ENCODE measurements at regions not wholly inside any gene's neighbourhood (a gene's known extent, or its start where the extent isn't known, plus 50 kb on each side); places are given as distances from the start of the nearest gene placed in this dataset.
"Not testable (repeated sequence)": the region's sequence is repeated elsewhere in the genome, so short reads cannot be mapped to it uniquely, and the experiment has no call there.

GRCh38 chr22:48414651-48415050 lies 1413.0 kb downstream of the BRD1 start:
- H3K27ac Mint-ChIP-seq: no peak overlapping the region
- Histone ChIP-seq H3K36me3 (ENCODE audit: insufficient read depth) (no peaks in the 10 kb centered on the region), H3K4me2 (no peak overlapping the region), H3K27me3 (ENCODE audit: insufficient read depth) (no peaks in the 10 kb centered on the region), H3K79me2 (replicated peaks; ENCODE audit: insufficient read depth) (no peaks in the 10 kb centered on the region), H3K4me1 (ENCODE audit: insufficient read depth) (no peaks in the 10 kb centered on the region), H2AFZ (no peak overlapping the region), H3K27ac (ENCODE audit: low read depth) (no peak overlapping the region), H3K4me3 (no peak overlapping the region), H3K9me2 (ENCODE audit: insufficient read depth) (no peaks in the 10 kb centered on the region), H4K20me1 (replicated peaks; ENCODE audit: insufficient read depth) (no peaks in the 10 kb centered on the region), H3F3A (replicated peaks; ENCODE audit: low read depth) (no peaks in the 10 kb centered on the region)
- peaks cover 6% of the 10 kb centered on the region for H3K27me3 Mint-ChIP-seq (ENCODE audit: insufficient read depth, low read depth, poor library complexity)
- no peaks in the 10 kb centered on the region; the same call in 2 of the 3 replicates for H3K9me3 Mint-ChIP-seq
- ATAC-seq (no peak), DNase-seq (ENCODE audit: low spot score) (no peak)
- H3K36me3 Mint-ChIP-seq (ENCODE audit: low read depth): no peaks in the 10 kb centered on the region
- H3K4me1 Mint-ChIP-seq: peaks cover 22% of the 10 kb centered on the region
- no peak overlapping the region for H3K4me3 Mint-ChIP-seq
- TF ChIP-seq ETS1 (IDR thresholded peaks at IDR 0.05) (no peak), CTCF (conservative IDR thresholded peaks at IDR 0.05; ENCODE audit: low read depth in 2 of 2) (no peak), ZNF114 (CRISPR knock-in tag; IDR thresholded peaks at IDR 0.05) (no peak), ZNF331 (CRISPR knock-in tag; IDR thresholded peaks at IDR 0.05; ENCODE audit: low read depth) (no peak), POLR2AphosphoS5 (IDR thresholded peaks at IDR 0.05; ENCODE audit: low read depth) (no peak)

GRCh38 chr22:48412931-48413330 lies 1414.7 kb downstream of the BRD1 start:
- H3K27me3 ChIP-seq (ENCODE audit: insufficient read depth); H3K27ac ChIP-seq (ENCODE audit: low read depth); H3K4me3 Mint-ChIP-seq; H3K27ac Mint-ChIP-seq; H3K79me2 ChIP-seq (replicated peaks; ENCODE audit: insufficient read depth); H3K36me3 Mint-ChIP-seq (ENCODE audit: low read depth); H3K4me3 ChIP-seq; H4K20me1 ChIP-seq (replicated peaks; ENCODE audit: insufficient read depth); H3K4me1 ChIP-seq (ENCODE audit: insufficient read depth); H3F3A ChIP-seq (replicated peaks; ENCODE audit: low read depth); H3K9me2 ChIP-seq (ENCODE audit: insufficient read depth); H2AFZ ChIP-seq; H3K36me3 ChIP-seq (ENCODE audit: insufficient read depth); ATAC-seq; H3K27me3 Mint-ChIP-seq (ENCODE audit: insufficient read depth, low read depth, poor library complexity); DNase-seq (ENCODE audit: low spot score); H3K9me3 Mint-ChIP-seq; H3K4me2 ChIP-seq: not testable (repeated sequence)
- H3K4me1 Mint-ChIP-seq: peaks cover 22% of the 10 kb centered on the region

- no peaks in the 10 kb centered on the region for H3K4me1 ChIP-seq (ENCODE audit: insufficient read depth)
- Mint-ChIP-seq H3K27ac (no peak overlapping the region), H3K27me3 (ENCODE audit: insufficient read depth, low read depth, poor library complexity) (peaks cover 6% of the 10 kb centered on the region), H3K4me1 (peaks cover 15% of the 10 kb centered on the region), H3K9me3 (no peaks in the 10 kb centered on the region; the same call in 2 of the 3 replicates), H3K4me3 (no peak overlapping the region), H3K36me3 (ENCODE audit: low read depth) (no peaks in the 10 kb centered on the region)
- H3K4me2 ChIP-seq: no peak overlapping the region
- no peaks in the 10 kb centered on the region for H3K9me2 ChIP-seq (ENCODE audit: insufficient read depth)
- H4K20me1 ChIP-seq (replicated peaks; ENCODE audit: insufficient read depth): no peaks in the 10 kb centered on the region
- H3F3A ChIP-seq (replicated peaks; ENCODE audit: low read depth): no peaks in the 10 kb centered on the region
- no peak overlapping the region for H3K27ac ChIP-seq (ENCODE audit: low read depth)
- no peak overlapping the region for H3K4me3 ChIP-seq
- DNase-seq (ENCODE audit: low spot score): no peak
- H3K27me3 ChIP-seq (ENCODE audit: insufficient read depth): no peaks in the 10 kb centered on the region
- H3K36me3 ChIP-seq (ENCODE audit: insufficient read depth): peaks cover 5% of the 10 kb centered on the region; the same call in 1 of the 2 replicates
- ATAC-seq: no peak
- no peaks in the 10 kb centered on the region for H3K79me2 ChIP-seq (replicated peaks; ENCODE audit: insufficient read depth)
- no peak overlapping the region for H2AFZ ChIP-seq
- TF ChIP-seq JUNB (IDR thresholded peaks at IDR 0.05; ENCODE audit: unreplicated experiment) (no peak), ZNF462 (CRISPR knock-in tag; IDR thresholded peaks at IDR 0.05) (no peak), NANOG (IDR thresholded peaks at IDR 0.05; ENCODE audit: borderline replicate concordance) (no peak), STAT1 (IDR thresholded peaks at IDR 0.05; ENCODE audit: unreplicated experiment) (no peak), POLR2AphosphoS5 (IDR thresholded peaks at IDR 0.05; ENCODE audit: low read depth) (no peak), CREB1 (CRISPR knock-in tag; IDR thresholded peaks at IDR 0.05; ENCODE audit: low read depth) (no peak)
These were observed 1417.1 kb downstream of the BRD1 start for GRCh38 chr22:48410536-48410935.

Data from GM23338 (cell line).